Activated B cell treated with CpG ODN at 0.5 μM for 24 hours (primary cell): ENCODE measurements at regions not wholly inside any gene's neighbourhood (a gene's known extent, or its start where the extent isn't known, plus 50 kb on each side); places are given as distances from the start of the nearest gene placed in this dataset.

Experiments
- ATAC-seq: fragments of 200-7000 bp; cut with Tn5 transposase; one replicate; pipeline ENCODE4 v1.10.0; 2021; ENCODE audit warnings: low read depth, mild to moderate bottlenecking, moderate library complexity
- CTCF ChIA-PET: fragments of 350-600 bp; sonication (Branson Sonifier 250); formaldehyde crosslinking; loops from one replicate; lab custom pipeline; 2021; ENCODE audit warnings: antibody characterized with exemption; lab: Charles Lee
- POLR2A ChIA-PET: fragments of 350-600 bp; sonication (Branson Sonifier 250); formaldehyde crosslinking; loops from one replicate; lab custom pipeline; 2021; ENCODE audit warnings: antibody characterized with exemption; lab: Charles Lee
- DNase-seq: peaks from one replicate; pipeline ENCODE4 v3.0.0; 2022
- H3K27ac Mint-ChIP-seq: one replicate; pipeline ENCODE4 v1.8.0; 2020; ENCODE audit warnings: mixed read lengths
- H3K27me3 Mint-ChIP-seq: one replicate; pipeline ENCODE4 v1.8.0; 2021; ENCODE audit warnings: mixed read lengths
- H3K36me3 Mint-ChIP-seq: one replicate; pipeline ENCODE4 v1.8.0; 2021; ENCODE audit warnings: low read depth, mixed read lengths
- H3K4me1 Mint-ChIP-seq: one replicate; pipeline ENCODE4 v1.8.0; 2021; ENCODE audit warnings: mixed read lengths
- H3K4me3 Mint-ChIP-seq: one replicate; pipeline ENCODE4 v1.8.0; 2020; ENCODE audit warnings: mild to moderate bottlenecking, mixed read lengths
- H3K9me3 Mint-ChIP-seq: one replicate; pipeline ENCODE4 v1.8.0; 2020; ENCODE audit warnings: mixed read lengths
- CTCF ChIP-seq: fragments of 200-600 bp; IDR thresholded peaks from one replicate; pipeline ENCODE4 v1.8.0; 2022; ENCODE audit warnings: antibody characterized with exemption, mild to moderate bottlenecking
- intact Hi-C: fragments of 100-400 bp; cut with micrococcal nuclease; formaldehyde crosslinking; loops from one replicate; pipeline ENCODE4 v1.15.1; 2024

GRCh38 chr9:14512942-14513341 is 180.3 kb downstream of the ZDHHC21 start:
- Mint-ChIP-seq H3K4me3 (no peak overlapping the region), H3K27ac (no peak overlapping the region), H3K27me3 (peaks cover 3% of the 10 kb centered on the region), H3K9me3 (no peaks in the 10 kb centered on the region), H3K36me3 (no peaks in the 10 kb centered on the region), H3K4me1 (no peaks in the 10 kb centered on the region)
- ChIA-PET POLR2A (no interaction called here), CTCF (no interaction called here)
- no peak for TF ChIP-seq CTCF
- ATAC-seq (no peak), DNase-seq (no peak)
- intact Hi-C loops, result no loop called here

DNA sequence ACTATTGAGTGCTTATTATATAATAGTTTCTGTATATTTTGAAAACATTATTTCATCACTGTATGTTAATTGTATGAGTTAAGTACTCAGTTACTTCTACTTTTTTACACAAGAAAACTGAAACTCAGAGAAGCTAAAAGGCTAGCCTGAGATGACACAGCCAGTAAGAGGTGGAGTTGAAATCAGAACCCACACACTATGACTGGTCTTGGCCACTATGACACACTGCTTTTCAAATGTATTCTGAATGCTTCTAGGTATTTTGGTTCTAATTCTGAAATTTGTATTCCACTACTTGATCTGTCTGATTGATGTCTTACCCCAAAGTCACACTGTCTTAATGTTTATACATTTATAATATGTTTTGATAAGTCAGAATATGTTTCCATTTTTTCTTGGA is 181.8 kb downstream of the ZDHHC21 start:
- no peaks in the 10 kb centered on the region for H3K9me3 Mint-ChIP-seq
- ATAC-seq (no peak), DNase-seq (no peak)
- TF ChIP-seq CTCF, result no peak
- no peak overlapping the region for H3K4me3 Mint-ChIP-seq
- ChIA-PET POLR2A (no interaction called here), CTCF (no interaction called here)
- H3K4me1 Mint-ChIP-seq, result no peaks in the 10 kb centered on the region
- intact Hi-C loops, result no loop called here
- H3K27me3 Mint-ChIP-seq, result peaks cover 5% of the 10 kb centered on the region
- no peaks in the 10 kb centered on the region for H3K36me3 Mint-ChIP-seq
- no peak overlapping the region for H3K27ac Mint-ChIP-seq

DNA sequence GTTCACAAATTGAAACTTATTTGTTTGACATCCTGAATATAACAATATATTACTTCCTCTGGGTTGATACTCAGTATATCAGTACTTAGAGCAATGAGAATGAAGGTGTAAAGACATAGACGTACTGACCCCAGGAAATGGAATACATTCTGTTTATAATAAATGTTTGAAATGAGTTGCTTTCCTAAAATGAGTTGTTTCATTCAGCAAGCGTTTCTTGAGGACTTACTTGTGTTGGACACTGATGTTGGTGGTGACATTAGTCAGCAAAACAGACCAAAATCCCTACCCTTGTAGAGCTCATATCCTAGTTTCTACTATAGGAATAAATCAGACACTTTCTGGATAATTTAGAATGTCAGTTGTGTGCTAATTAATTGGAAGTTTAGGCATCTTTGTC is 184.3 kb downstream of the ZDHHC21 start:
- POLR2A ChIA-PET, result no interaction called here
- peaks cover 7% of the 10 kb centered on the region for H3K27me3 Mint-ChIP-seq
- ATAC-seq, result no peak

GRCh38 chr9:14501366-14501765 is 187.4 kb upstream of the NFIB start:
- H3K36me3 Mint-ChIP-seq, result no peaks in the 10 kb centered on the region
- no peaks in the 10 kb centered on the region for H3K9me3 Mint-ChIP-seq
- ChIA-PET CTCF (no interaction called here), POLR2A (no interaction called here)
- no peak for TF ChIP-seq CTCF
- no peaks in the 10 kb centered on the region for H3K4me1 Mint-ChIP-seq
- no peak for DNase-seq
- peaks cover 2% of the 10 kb centered on the region for H3K27me3 Mint-ChIP-seq
- intact Hi-C loops, result no loop called here
- H3K4me3 Mint-ChIP-seq, result no peak overlapping the region
- no peak for ATAC-seq
- no peak overlapping the region for H3K27ac Mint-ChIP-seq

More for the DNA sequence above, 184.3 kb downstream of the ZDHHC21 start:
- no peaks in the 10 kb centered on the region for H3K4me1 Mint-ChIP-seq
- no peaks in the 10 kb centered on the region for H3K36me3 Mint-ChIP-seq
- no peak for DNase-seq
- intact Hi-C loops, result no loop called here
- no peak overlapping the region for H3K4me3 Mint-ChIP-seq
- no peak overlapping the region for H3K27ac Mint-ChIP-seq
- H3K9me3 Mint-ChIP-seq, result no peaks in the 10 kb centered on the region
- no peak for TF ChIP-seq CTCF
- CTCF ChIA-PET, result no interaction called here

DNA sequence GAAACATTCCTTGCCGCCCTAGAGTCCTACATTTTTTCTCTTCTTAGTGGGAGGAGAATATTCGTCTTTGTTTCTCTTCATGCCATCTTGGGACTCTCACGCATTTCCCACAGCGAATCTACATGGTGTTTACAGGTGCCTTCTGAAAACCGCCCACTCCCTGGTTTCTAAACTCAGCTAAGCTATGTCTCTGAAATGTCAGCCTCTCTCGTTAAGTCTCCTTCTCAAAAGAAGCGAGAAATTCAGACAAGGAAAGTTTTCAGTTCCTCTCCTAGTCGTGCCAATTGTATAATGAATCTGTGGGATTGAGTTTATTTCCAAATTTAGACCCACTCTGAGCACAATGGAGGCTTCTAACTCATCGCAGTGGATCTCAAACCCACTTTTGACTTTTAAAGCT is 186.8 kb upstream of the NFIB start:
- ATAC-seq, result no peak
- CTCF ChIA-PET, result no interaction called here
- no peak overlapping the region for H3K4me3 Mint-ChIP-seq
- no peak overlapping the region for H3K27ac Mint-ChIP-seq
- H3K9me3 Mint-ChIP-seq, result no peaks in the 10 kb centered on the region
- no peak for TF ChIP-seq CTCF
- H3K4me1 Mint-ChIP-seq, result no peaks in the 10 kb centered on the region
- no peak for DNase-seq
- H3K27me3 Mint-ChIP-seq, result peaks cover 2% of the 10 kb centered on the region
- intact Hi-C loops, result no loop called here
- H3K36me3 Mint-ChIP-seq, result no peaks in the 10 kb centered on the region
- POLR2A ChIA-PET, result no interaction called here
